Body of pancreas (tissue), 4 donors: ENCODE measurements at regions not wholly inside any gene's neighbourhood (a gene's known extent, or its start where the extent isn't known, plus 50 kb on each side); places are given as distances from the start of the nearest gene placed in this dataset.

ENCODE experiments used
- CTCF ChIP-seq, 7 experiments: fragments of 450-650 bp in 4 of 7; fragments of 200-600 bp in 3 of 7; sonication (generic) in 3 of 7; IDR thresholded peaks; one replicate each; pipeline ENCODE4 v1.5.1; 2016 to 2019; ENCODE audit warnings: antibody characterized with exemption in 7 of 7
- POLR2A ChIP-seq, 3 donors: fragments of 450-650 bp; IDR thresholded peaks; one replicate each; pipeline ENCODE4 v1.6.1; 2016; ENCODE audit warnings: antibody characterized with exemption in 3 of 3, mild to moderate bottlenecking in 2 of 3

GRCh38 chr17:54784305-54784704, 116.3 kb upstream of the TOM1L1 start:
- TF ChIP-seq CTCF (IDR thresholded peaks at IDR 0.05), result no peak
- TF ChIP-seq POLR2A (IDR thresholded peaks at IDR 0.05), result no peak
